ENCODE measurements at regions not wholly inside any gene's neighbourhood (a gene's known extent, or its start where the extent isn't known, plus 50 kb on each side); places are given as distances from the start of the nearest gene placed in this dataset.
A peak's percentile ranks its signal among the peaks of the same experiment; 100 is the strongest.

DNA sequence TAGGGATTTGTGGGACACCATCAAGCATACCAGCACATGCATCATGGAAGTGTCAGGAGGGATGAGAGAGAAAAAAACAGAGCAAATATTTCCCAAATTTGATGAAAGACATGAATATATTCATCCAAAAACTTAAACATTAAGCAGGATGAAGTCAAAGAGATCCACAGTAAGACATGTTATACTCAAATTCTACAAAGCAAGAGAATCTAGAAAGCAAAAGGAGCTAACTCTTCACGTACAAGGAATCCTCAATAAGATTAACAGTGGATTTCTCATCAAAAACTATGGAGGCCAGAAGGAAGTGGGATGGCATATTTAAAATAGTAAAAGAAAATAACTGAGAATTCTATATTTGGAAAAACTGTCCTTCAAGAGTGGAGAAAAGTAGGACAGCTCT, 374.8 kb downstream of the ZFHX3 start:
- no peak for ATAC-seq
- no peak overlapping the region for H3K4me3 ChIP-seq
- no peaks in the 10 kb centered on the region for H3K27me3 ChIP-seq
- TF ChIP-seq, protein P1, sequence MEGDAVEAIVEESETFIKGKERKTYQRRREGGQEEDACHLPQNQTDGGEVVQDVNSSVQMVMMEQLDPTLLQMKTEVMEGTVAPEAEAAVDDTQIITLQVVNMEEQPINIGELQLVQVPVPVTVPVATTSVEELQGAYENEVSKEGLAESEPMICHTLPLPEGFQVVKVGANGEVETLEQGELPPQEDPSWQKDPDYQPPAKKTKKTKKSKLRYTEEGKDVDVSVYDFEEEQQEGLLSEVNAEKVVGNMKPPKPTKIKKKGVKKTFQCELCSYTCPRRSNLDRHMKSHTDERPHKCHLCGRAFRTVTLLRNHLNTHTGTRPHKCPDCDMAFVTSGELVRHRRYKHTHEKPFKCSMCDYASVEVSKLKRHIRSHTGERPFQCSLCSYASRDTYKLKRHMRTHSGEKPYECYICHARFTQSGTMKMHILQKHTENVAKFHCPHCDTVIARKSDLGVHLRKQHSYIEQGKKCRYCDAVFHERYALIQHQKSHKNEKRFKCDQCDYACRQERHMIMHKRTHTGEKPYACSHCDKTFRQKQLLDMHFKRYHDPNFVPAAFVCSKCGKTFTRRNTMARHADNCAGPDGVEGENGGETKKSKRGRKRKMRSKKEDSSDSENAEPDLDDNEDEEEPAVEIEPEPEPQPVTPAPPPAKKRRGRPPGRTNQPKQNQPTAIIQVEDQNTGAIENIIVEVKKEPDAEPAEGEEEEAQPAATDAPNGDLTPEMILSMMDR (IDR thresholded peaks at IDR 0.05), result no peak
- TF ChIP-seq POLR2AphosphoS5 (IDR thresholded peaks at IDR 0.05), result no peak
- TF ChIP-seq EP300 (IDR thresholded peaks at IDR 0.05), result no peak
- TF ChIP-seq POLR2A (IDR thresholded peaks at IDR 0.05), result no peak
- no peaks in the 10 kb centered on the region for H3K36me3 ChIP-seq
- H3K27ac ChIP-seq, result no peak overlapping the region
- 75 to 88% methylated on average over 1 of the region's 1 CpG for WGBS, 2 donors (ENCODE audit: low coverage in 1 of 2)
- no peaks in the 10 kb centered on the region for H3K4me1 ChIP-seq
- H3K9me3 ChIP-seq, result peaks cover 0 to 21% (median 0%) of the 10 kb centered on the region in 3 donors

DNA sequence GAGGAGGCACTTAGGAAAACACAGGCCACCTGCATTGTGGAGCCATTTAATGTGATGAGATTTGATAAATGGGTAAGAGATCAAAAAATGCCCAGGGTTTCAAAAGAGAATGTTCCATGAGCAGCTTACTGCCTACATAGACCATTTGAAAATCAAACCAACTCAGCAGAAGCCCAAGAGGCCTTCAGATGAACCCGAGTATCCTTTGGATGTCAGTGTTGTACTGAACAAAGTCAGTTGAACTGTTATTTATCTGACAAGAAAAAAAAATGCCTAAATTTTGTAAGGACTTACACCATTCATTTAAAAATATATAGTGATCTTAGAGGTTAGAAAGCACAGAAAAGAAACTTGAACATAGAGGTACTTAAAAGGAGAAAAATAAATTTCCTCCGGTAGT, 381.7 kb downstream of the ZFHX3 start:
- ATAC-seq, result no peak
- Histone ChIP-seq H3K4me3 (no peak overlapping the region), H3K27me3 (no peaks in the 10 kb centered on the region), H3K36me3 (no peaks in the 10 kb centered on the region), H3K9me3 (no peaks in the 10 kb centered on the region), H3K4me1 (peaks cover 0 to 18% (median 3%) of the 10 kb centered on the region in 3 donors), H3K27ac (no peak overlapping the region)
- TF ChIP-seq EP300 (IDR thresholded peaks at IDR 0.05) (no peak), POLR2A (IDR thresholded peaks at IDR 0.05) (no peak), POLR2AphosphoS5 (IDR thresholded peaks at IDR 0.05) (no peak)
- TF ChIP-seq, protein P1 (IDR thresholded peaks at IDR 0.05), result no peak
- WGBS, 2 donors (ENCODE audit: low coverage in 1 of 2), result 91 to 95% methylated on average over 2 of the region's 2 CpGs

DNA sequence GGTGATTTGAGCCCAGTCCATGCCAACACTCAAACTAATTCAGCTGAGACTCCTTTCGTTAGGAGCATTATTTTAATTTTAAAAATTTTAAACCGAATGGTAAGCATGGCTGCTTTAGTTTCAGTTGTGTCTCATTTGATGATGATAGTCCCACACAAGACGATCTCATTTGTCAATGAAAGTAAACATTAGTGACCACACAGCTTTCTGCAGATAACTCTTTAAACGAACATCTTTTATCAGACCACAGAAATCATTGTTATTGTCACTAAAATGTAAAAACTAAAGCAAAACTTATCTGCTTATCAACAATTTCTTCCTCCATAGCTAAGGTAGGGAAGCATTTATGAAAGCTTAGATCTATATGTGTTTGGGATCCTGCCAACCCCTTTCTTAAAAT, 382.2 kb downstream of the ZFHX3 start:
- Histone ChIP-seq H3K4me1 (peaks cover 0 to 18% (median 3%) of the 10 kb centered on the region in 3 donors), H3K9me3 (no peaks in the 10 kb centered on the region), H3K4me3 (peak overlapping the region in 1 of 2 donors; percentile 78), H3K36me3 (no peaks in the 10 kb centered on the region), H3K27ac (peak overlapping the region in 2 of 4 donors; percentile 66 to 67), H3K27me3 (no peaks in the 10 kb centered on the region)
- WGBS, 2 donors (ENCODE audit: low coverage in 1 of 2), result 5 to 9% methylated on average over 4 of the region's 4 CpGs
- no peak for TF ChIP-seq POLR2A (IDR thresholded peaks at IDR 0.05)
- TF ChIP-seq EP300 (IDR thresholded peaks at IDR 0.05), result no peak
- TF ChIP-seq, protein P1 (IDR thresholded peaks at IDR 0.05), result no peak
- TF ChIP-seq POLR2AphosphoS5 (IDR thresholded peaks at IDR 0.05), result no peak
- ATAC-seq, result no peak

DNA sequence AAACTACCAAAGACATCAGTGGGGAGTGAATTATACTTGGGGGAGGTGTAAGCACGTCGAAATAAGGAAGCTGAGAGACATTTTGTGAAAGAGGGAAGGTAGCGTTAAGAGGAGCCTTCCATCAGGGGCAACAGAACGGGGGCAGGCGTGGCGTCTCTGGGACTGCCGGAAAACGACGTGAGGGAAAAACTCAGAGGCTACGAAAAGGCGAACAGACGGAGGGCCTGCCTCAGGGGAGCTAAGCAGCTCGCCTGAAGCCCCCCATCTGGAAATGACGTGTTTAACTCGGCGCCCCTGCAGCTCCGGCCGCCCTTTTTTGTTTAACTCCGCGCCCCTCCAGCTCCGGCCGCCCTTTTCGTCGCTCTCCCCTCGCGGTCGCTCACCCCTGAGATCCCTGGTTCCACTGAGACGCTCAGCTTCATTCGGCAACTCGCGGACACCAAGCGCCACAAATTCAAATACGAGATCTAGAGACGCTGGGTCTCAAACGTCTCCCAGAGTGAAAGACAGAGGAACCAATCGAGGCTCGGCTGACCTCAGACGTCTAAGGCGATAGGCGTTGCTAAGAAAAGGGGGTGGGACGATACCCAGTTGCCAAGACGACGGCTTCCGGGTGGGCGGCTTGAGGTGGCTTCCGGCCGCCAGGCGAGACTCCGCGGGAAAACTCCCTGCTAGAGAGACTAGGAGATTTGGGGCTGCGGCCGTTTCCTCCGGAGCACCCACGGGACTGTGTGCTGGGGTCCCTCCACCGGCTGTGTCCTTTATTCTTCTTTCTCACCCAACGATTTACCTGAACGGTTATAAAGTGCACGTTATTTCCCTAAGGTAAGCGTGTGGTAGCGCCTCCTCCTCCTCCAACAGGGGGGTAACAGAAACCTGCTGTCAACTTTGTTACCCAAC, 383.2 kb downstream of the ZFHX3 start:
- Histone ChIP-seq H3K36me3 (no peaks in the 10 kb centered on the region), H3K4me1 (peaks cover 0 to 18% (median 3%) of the 10 kb centered on the region in 3 donors), H3K4me3 (peak overlapping the region; percentile 78 to 88), H3K27ac (peak overlapping the region in 3 of 4 donors; percentile 52 to 67 (median 66)), H3K27me3 (no peaks in the 10 kb centered on the region), H3K9me3 (no peaks in the 10 kb centered on the region)
- WGBS, 2 donors (ENCODE audit: low coverage in 1 of 2), result 0 to 1% methylated on average over 16 to 26 of the region's 60 CpGs
- no peak for TF ChIP-seq EP300 (IDR thresholded peaks at IDR 0.05)
- TF ChIP-seq, protein P1 (IDR thresholded peaks at IDR 0.05), result peak in 1 of 4 experiments; percentile 16
- peak; percentile 100 for ATAC-seq

DNA sequence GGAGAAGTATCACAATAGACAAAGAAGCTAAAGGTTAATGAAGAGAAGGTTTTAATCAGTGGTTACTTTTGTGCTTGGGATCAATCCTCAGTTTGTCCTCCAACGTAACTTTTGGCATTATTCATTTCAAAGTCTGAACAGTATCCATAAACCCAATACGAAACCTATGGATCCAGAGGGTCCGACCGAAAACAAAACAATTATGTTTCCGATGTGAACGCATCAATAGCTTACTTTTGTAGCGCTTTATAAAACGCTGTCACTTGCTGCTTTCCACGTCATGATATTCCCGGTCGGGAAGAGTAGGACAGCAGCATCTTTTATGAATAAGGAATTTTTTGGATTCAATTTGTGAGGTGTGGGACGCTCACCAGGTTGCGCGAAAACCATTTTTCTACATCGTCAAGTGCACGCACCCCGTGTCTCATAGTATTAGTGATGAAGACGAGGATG, 383.8 kb downstream of the ZFHX3 start:
- TF ChIP-seq POLR2AphosphoS5 (IDR thresholded peaks at IDR 0.05) (no peak), EP300 (IDR thresholded peaks at IDR 0.05) (no peak), POLR2A (IDR thresholded peaks at IDR 0.05) (no peak)
- TF ChIP-seq, protein P1 (IDR thresholded peaks at IDR 0.05), result no peak
- Histone ChIP-seq H3K27me3 (no peaks in the 10 kb centered on the region), H3K27ac (peak overlapping the region in 2 of 4 donors; percentile 66 to 67), H3K4me3 (peak overlapping the region; percentile 78 to 88), H3K4me1 (peaks cover 0 to 18% (median 3%) of the 10 kb centered on the region in 3 donors), H3K9me3 (no peaks in the 10 kb centered on the region), H3K36me3 (no peaks in the 10 kb centered on the region)
- no peak for ATAC-seq
- WGBS, 2 donors (ENCODE audit: low coverage in 1 of 2), result 0 to 1% methylated on average over 18 of the region's 18 CpGs
